WERI-Rb-1 (cell line): ENCODE measurements at regions not wholly inside any gene's neighbourhood (a gene's known extent, or its start where the extent isn't known, plus 50 kb on each side); places are given as distances from the start of the nearest gene placed in this dataset.
A peak's percentile ranks its signal among the peaks of the same experiment; 100 is the strongest.

Experiments used
- DNase-seq: peaks from one replicate; pipeline ENCODE4 v3.0.0-alpha.2; 2020
- H3K27ac ChIP-seq: fragments of 250-450 bp; sonication (Bioruptor Pico); 2 replicates; pipeline ENCODE4 v1.5.1; 2020; ENCODE audit warnings: mild to moderate bottlenecking, moderate library complexity
- H3K27me3 ChIP-seq: fragments of 250-450 bp; sonication (Bioruptor Pico); 2 replicates; pipeline ENCODE4 v1.5.1; 2021; ENCODE audit warnings: mild to moderate bottlenecking, low read depth, moderate library complexity; ENCODE audit not compliant: insufficient read depth, severe bottlenecking
- H3K36me3 ChIP-seq: fragments of 250-450 bp; sonication (Bioruptor Pico); 2 replicates; pipeline ENCODE4 v1.5.1; 2020; ENCODE audit warnings: mild to moderate bottlenecking, moderate library complexity
- H3K4me3 ChIP-seq: 2 replicates; pipeline ENCODE4 v1.5.1; 2011; ENCODE audit warnings: low read depth, mild to moderate bottlenecking, control low read depth, low read length
- H3K9me3 ChIP-seq: fragments of 250-450 bp; sonication (Bioruptor Pico); 2 replicates; pipeline ENCODE4 v1.5.1; 2021; ENCODE audit warnings: mild to moderate bottlenecking, moderate library complexity; ENCODE audit not compliant: severe bottlenecking
- TF ChIP-seq, protein P1 (sequence below): IDR thresholded peaks from 2 replicates; pipeline ENCODE4 v1.5.1; 2011; ENCODE audit warnings: low read depth, mild to moderate bottlenecking, control low read depth, inconsistent platforms, low read length

DNA sequence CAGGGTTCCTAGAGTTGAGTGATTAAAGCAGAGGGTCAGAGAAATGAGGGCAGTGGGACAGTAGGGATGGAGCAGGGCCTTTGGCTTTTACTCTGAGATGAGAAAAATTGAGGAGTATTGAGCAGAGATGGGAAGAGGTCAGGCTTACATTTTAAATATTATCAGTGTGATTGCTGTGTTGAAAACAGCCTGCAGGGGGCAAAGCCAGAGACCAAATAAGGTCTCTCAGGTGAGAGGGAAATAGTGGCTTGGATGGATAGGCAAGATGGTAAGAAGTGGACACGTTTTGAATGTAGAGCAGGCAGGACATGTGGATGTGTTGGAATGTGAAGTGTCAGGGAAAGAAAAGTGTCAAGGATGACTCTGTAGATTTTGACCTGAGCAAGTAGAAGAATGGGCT is 105.0 kb upstream of the MAP3K7 start:
- TF ChIP-seq, protein P1, sequence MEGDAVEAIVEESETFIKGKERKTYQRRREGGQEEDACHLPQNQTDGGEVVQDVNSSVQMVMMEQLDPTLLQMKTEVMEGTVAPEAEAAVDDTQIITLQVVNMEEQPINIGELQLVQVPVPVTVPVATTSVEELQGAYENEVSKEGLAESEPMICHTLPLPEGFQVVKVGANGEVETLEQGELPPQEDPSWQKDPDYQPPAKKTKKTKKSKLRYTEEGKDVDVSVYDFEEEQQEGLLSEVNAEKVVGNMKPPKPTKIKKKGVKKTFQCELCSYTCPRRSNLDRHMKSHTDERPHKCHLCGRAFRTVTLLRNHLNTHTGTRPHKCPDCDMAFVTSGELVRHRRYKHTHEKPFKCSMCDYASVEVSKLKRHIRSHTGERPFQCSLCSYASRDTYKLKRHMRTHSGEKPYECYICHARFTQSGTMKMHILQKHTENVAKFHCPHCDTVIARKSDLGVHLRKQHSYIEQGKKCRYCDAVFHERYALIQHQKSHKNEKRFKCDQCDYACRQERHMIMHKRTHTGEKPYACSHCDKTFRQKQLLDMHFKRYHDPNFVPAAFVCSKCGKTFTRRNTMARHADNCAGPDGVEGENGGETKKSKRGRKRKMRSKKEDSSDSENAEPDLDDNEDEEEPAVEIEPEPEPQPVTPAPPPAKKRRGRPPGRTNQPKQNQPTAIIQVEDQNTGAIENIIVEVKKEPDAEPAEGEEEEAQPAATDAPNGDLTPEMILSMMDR, result 0 out of 2 replicates have a peak, but pooled peaks have one; percentile 30
- no peak for DNase-seq
- Histone ChIP-seq H3K36me3 (no peaks in the 10 kb centered on the region), H3K27me3 (peaks cover 6% of the 10 kb centered on the region), H3K27ac (no peak overlapping the region), H3K4me3 (no peak overlapping the region), H3K9me3 (no peaks in the 10 kb centered on the region)

DNA sequence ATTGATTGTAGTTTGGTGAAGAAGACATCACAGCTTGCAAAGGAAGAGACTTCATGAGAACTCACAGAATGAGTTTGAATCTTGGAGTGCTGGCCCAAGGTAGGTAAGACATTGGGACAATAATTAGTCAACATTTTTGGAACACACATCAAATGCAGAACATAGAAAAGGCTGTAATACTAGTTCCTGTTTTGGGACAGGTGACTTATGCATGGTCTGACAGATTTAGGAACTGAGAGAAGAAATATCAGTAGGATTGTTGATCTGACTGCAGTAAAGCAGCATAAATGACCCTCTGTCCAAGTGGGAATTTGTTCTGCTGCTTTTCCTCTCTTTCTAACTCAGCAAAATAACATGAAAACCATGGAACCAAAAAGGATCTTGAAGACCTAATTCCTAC is 102.3 kb upstream of the MAP3K7 start:
- Histone ChIP-seq H3K36me3 (no peaks in the 10 kb centered on the region), H3K9me3 (no peaks in the 10 kb centered on the region), H3K4me3 (no peak overlapping the region), H3K27ac (no peak overlapping the region), H3K27me3 (peaks cover 6% of the 10 kb centered on the region)
- no peak for DNase-seq
- TF ChIP-seq, protein P1, result no peak

DNA sequence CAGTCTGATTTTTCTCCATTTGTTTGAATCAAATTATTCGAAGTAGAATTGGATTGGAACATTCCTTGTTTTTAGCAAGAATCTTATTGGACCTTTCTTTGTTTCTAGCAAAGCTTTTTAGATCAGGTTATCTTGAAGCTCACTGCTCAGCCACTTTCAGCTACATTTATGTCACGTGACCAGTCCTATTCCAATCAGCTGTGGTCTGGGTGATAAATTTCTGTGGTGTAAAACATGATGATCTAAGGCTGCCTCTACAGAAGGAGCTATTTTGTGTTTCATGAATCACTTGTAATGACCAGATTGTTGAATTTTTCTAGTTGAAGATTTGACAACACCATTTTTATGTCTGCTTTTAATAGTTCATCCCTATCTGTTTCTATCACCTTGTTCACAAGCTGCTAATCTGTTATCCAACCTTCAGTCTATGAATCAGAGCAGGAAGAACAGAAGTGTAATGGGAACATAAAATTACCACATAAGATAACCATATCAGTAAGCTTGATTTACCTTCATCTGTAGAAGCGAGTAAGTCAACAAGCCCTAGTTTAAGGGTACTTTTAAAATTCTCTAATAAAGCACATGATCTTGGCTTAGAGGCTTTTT is 101.0 kb upstream of the MAP3K7 start:
- Histone ChIP-seq H3K27ac (no peak overlapping the region), H3K4me3 (no peak overlapping the region), H3K27me3 (peaks cover 6% of the 10 kb centered on the region), H3K36me3 (no peaks in the 10 kb centered on the region), H3K9me3 (no peaks in the 10 kb centered on the region)
- TF ChIP-seq, protein P1, result no peak
- no peak for DNase-seq

DNA sequence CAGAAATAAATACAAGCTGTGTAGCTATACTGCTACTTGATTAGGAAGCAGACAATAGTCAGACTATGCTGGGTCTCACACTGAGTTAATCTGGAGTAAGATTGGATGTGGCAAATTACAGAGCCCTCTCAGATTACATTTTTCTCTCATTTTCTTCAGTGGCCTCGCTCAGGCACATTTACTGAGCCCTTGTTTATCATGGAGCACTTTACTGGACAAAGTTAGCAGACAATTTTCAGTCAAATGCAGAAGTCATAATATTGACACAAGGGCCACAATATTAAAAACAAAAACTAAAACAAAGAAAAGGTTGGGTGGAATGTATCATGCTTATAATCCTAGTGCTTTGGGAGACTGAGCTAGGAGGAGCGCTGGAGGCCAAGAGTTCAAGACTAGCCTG is 95.0 kb upstream of the MAP3K7 start:
- Histone ChIP-seq H3K27me3 (peaks cover 14% of the 10 kb centered on the region), H3K9me3 (no peaks in the 10 kb centered on the region), H3K36me3 (no peaks in the 10 kb centered on the region), H3K27ac (no peak overlapping the region), H3K4me3 (no peak overlapping the region)
- no peak for DNase-seq
- TF ChIP-seq, protein P1, result no peak

DNA sequence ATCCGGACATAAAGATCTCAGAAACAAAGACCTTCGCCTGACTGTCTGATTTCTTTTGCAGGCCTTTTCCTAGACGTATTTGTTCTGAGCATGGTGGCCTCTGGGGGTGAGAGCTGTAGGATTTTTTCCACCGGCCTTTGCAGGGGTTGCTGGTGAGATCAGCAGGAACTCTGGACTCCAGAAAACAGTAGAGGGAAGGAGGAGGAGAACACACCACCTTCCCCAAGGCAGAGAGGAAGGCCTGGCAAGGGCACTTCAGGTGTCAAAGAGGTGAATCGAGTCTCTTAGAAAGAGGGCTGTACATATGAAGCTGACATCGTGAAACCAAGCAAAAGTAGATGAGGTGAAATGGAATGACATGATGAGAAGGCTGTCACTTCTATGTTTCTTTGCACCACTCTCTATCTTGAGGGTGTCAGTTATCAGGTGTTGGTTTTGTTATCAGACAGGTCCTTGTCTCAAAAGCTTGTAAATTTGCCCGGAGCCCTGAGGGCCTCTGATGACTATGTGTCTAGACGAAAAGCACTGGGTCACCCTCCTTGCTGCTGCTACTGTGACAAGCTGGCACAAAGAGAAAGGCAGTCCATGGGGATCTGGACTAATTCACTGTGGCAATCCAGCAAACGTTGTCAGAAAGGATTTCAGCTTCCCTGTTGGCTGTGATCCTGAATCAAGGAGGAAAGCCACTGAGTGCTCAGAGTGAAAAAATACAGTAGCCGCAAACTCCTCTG is 91.3 kb upstream of the MAP3K7 start:
- Histone ChIP-seq H3K36me3 (no peaks in the 10 kb centered on the region), H3K27me3 (peaks cover 30% of the 10 kb centered on the region), H3K9me3 (no peaks in the 10 kb centered on the region), H3K27ac (no peak overlapping the region), H3K4me3 (no peak overlapping the region)
- no peak for DNase-seq
- TF ChIP-seq, protein P1, result no peak
